ENCODE measurements at regions not wholly inside any gene's neighbourhood (a gene's known extent, or its start where the extent isn't known, plus 50 kb on each side); places are given as distances from the start of the nearest gene placed in this dataset.

DNA sequence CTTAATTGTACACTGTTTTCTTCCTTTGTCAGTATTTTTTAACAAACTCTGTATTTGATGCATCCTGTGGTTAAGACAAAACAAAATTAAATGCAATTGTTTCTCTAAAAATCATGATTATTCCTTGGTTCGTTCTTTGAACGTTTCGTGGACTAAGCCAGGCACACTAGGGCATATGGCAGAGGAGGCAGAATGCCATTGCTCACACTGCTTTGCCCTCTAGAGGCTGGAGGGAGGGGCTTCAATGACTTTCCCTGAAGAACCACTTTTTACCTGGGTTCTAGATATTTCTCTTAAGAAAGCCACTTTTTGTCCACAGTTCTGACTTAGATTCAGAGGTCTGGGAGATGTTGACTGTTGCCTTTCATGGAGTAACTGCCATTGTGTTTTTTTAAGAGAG is 236.2 kb upstream of the ADAMTSL1 start:
- DNase-seq (ENCODE audit: extremely low read depth, insufficient read length) = no peak
- TF ChIP-seq, protein P1, sequence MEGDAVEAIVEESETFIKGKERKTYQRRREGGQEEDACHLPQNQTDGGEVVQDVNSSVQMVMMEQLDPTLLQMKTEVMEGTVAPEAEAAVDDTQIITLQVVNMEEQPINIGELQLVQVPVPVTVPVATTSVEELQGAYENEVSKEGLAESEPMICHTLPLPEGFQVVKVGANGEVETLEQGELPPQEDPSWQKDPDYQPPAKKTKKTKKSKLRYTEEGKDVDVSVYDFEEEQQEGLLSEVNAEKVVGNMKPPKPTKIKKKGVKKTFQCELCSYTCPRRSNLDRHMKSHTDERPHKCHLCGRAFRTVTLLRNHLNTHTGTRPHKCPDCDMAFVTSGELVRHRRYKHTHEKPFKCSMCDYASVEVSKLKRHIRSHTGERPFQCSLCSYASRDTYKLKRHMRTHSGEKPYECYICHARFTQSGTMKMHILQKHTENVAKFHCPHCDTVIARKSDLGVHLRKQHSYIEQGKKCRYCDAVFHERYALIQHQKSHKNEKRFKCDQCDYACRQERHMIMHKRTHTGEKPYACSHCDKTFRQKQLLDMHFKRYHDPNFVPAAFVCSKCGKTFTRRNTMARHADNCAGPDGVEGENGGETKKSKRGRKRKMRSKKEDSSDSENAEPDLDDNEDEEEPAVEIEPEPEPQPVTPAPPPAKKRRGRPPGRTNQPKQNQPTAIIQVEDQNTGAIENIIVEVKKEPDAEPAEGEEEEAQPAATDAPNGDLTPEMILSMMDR (IDR thresholded peaks at IDR 0.05; ENCODE audit: insufficient read depth, low read length, poor library complexity, severe bottlenecking) = no peak
- Histone ChIP-seq H3K27me3 (replicated peaks; ENCODE audit: control insufficient read depth, insufficient read depth, low read length) (no peaks in the 10 kb centered on the region; the same call in 1 of the 2 replicates), H3K4me3 (replicated peaks; ENCODE audit: low read depth, low read length) (no peak overlapping the region), H3K36me3 (ENCODE audit: control insufficient read depth, insufficient read depth, low read length) (no peaks in the 10 kb centered on the region)

DNA sequence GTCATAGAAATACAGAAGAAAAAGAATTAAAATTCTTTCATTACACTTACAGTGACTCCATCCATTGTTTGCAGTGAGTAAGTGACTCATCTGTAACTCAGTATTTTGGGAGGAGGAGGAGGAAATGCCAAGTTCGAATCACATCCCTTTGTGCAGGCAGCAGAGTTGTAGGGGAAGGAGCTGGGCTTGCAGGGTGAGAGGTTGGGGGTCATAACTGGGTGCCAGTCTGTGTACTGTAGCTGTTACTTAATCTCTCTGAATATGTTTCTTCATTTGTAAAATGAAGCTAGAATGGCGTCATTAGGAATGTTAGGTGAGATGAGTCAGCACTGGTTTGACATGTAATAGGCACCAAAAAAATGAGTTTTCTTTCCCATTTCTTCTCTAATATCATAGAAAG is 235.7 kb upstream of the ADAMTSL1 start:
- H3K4me3 ChIP-seq (replicated peaks; ENCODE audit: low read depth, low read length) = no peak overlapping the region
- TF ChIP-seq, protein P1 (IDR thresholded peaks at IDR 0.05; ENCODE audit: insufficient read depth, low read length, poor library complexity, severe bottlenecking) = no peak
- DNase-seq (ENCODE audit: extremely low read depth, insufficient read length) = no peak
- no peaks in the 10 kb centered on the region; the same call in 1 of the 2 replicates for H3K27me3 ChIP-seq (replicated peaks; ENCODE audit: control insufficient read depth, insufficient read depth, low read length)
- H3K36me3 ChIP-seq (ENCODE audit: control insufficient read depth, insufficient read depth, low read length) = no peaks in the 10 kb centered on the region

DNA sequence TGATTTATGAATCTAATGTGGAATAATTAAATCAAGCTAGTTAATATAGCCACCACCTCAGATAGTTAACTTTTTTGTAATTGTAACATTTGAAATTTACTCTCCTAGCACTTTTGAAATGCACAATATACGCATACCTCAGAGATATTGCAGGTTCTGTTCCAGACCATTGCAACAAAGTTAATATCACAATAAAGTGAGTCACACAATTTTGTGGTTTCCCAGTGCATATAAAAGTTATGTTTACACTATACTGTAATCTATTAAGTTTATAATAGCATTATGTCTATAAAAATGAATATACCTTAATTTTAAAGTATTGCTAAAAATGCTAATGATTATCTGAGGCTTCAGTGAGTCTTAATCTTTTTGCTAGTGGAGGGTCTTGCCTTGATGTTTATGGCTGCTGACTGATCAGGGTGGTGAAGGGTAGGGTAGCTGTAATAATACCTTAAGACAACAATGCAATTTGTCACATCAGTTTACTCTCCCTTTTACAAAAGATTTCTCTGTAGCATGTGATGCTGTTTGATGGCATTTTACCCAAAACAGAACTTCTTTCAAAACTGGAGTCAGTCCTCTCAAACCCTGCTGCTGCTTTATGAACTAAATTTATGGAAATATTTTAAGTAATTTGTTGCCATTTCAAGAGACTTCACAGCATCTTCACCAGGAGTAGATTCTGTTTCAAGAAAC is 235.1 kb upstream of the ADAMTSL1 start:
- Histone ChIP-seq H3K36me3 (ENCODE audit: control insufficient read depth, insufficient read depth, low read length) (no peaks in the 10 kb centered on the region), H3K27me3 (replicated peaks; ENCODE audit: control insufficient read depth, insufficient read depth, low read length) (no peaks in the 10 kb centered on the region), H3K4me3 (replicated peaks; ENCODE audit: low read depth, low read length) (no peak overlapping the region)
- DNase-seq (ENCODE audit: extremely low read depth, insufficient read length) = no peak
- TF ChIP-seq, protein P1 (IDR thresholded peaks at IDR 0.05; ENCODE audit: insufficient read depth, low read length, poor library complexity, severe bottlenecking) = no peak

DNA sequence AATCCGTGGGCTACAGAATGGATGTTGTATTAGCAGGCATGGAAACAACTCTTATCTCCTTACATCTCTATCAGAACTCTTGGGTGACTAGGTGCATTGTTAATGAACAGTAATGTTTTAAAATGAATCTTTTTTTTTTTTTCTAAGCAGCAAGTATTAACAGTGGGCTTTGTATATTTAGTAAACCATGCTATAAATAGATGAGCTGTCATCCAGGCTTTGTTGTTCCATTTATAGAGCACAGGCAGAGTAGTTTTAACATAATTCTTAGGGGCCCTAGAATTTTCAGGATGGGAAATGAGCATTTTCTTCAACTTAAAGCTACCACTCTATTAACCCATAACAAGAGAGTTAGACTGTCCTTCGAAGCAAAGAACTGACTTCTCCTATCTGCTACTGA is 233.7 kb upstream of the ADAMTSL1 start:
- Histone ChIP-seq H3K27me3 (replicated peaks; ENCODE audit: control insufficient read depth, insufficient read depth, low read length) (no peaks in the 10 kb centered on the region), H3K4me3 (replicated peaks; ENCODE audit: low read depth, low read length) (no peak overlapping the region), H3K36me3 (ENCODE audit: control insufficient read depth, insufficient read depth, low read length) (no peaks in the 10 kb centered on the region)
- DNase-seq (ENCODE audit: extremely low read depth, insufficient read length) = no peak
- TF ChIP-seq, protein P1 (IDR thresholded peaks at IDR 0.05; ENCODE audit: insufficient read depth, low read length, poor library complexity, severe bottlenecking) = no peak

DNA sequence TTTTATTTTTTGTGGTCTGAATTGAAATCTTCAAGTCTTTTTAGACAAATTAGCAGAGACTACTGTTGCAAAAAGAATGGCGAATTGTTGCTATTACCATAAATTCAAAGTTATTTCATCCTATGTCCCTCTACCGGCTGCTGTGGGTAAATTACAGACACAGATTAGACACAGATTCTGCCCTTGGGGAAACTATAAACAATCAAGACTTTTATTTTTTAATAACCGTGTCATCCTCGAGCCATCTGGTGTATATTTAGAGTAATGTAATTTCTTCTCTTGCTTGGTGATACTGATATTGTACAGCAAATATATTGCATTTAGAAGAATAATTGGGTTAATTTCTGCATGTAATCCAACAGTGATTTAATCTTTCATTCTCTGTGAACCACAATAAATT is 228.0 kb upstream of the ADAMTSL1 start:
- TF ChIP-seq, protein P1 (IDR thresholded peaks at IDR 0.05; ENCODE audit: insufficient read depth, low read length, poor library complexity, severe bottlenecking) = no peak
- Histone ChIP-seq H3K36me3 (ENCODE audit: control insufficient read depth, insufficient read depth, low read length) (no peaks in the 10 kb centered on the region), H3K27me3 (replicated peaks; ENCODE audit: control insufficient read depth, insufficient read depth, low read length) (no peaks in the 10 kb centered on the region; the same call in 1 of the 2 replicates), H3K4me3 (replicated peaks; ENCODE audit: low read depth, low read length) (no peak overlapping the region)
- DNase-seq (ENCODE audit: extremely low read depth, insufficient read length) = no peak

All from GM06990 (cell line).